Kidney (tissue), 13 donors: ENCODE measurements at regions not wholly inside any gene's neighbourhood (a gene's known extent, or its start where the extent isn't known, plus 50 kb on each side); places are given as distances from the start of the nearest gene placed in this dataset.

ENCODE experiments used
- DNase-seq, 5 donors: peaks; one replicate each; pipeline ENCODE4 v3.0.0-alpha.2; 2013 to 2020
- FAIRE-seq: peaks from 2 replicates; lab custom pipeline; 2012; peaks lifted over from hg19 to GRCh38; lab: Jason Lieb, UNC
- H3K27ac ChIP-seq, 2 donors: one replicate each; pipeline ENCODE4 v1.7.0; 2013; ENCODE audit warnings: low read depth in 2 of 2, low read length in 2 of 2, inconsistent platforms in 1 of 2
- H3K27me3 ChIP-seq: one replicate; pipeline ENCODE4 v1.7.1; 2013; ENCODE audit warnings: low read length, inconsistent platforms; ENCODE audit not compliant: control insufficient read depth, insufficient read depth
- H3K36me3 ChIP-seq, 3 donors: one replicate each; pipeline versions ENCODE4 v1.7.0 to v1.7.1; 2013; ENCODE audit warnings: low read length in 3 of 3, control low read depth in 1 of 3, inconsistent platforms in 1 of 3; ENCODE audit not compliant: insufficient read depth in 3 of 3, control insufficient read depth in 2 of 3
- H3K4me1 ChIP-seq, 3 donors: one replicate each; pipeline versions ENCODE4 v1.7.0 to v1.7.1; 2013; ENCODE audit warnings: low read length in 3 of 3, inconsistent platforms in 1 of 3, low read depth in 1 of 3; ENCODE audit not compliant: control insufficient read depth in 2 of 3, insufficient read depth in 2 of 3
- H3K4me3 ChIP-seq, 3 donors: one replicate each; pipeline versions ENCODE4 v1.7.0 to v1.8.1; 2013; ENCODE audit warnings: low read length in 3 of 3, control low read depth in 1 of 3, inconsistent platforms in 1 of 3
- H3K9ac ChIP-seq, 3 donors: one replicate each; pipeline versions ENCODE4 v1.7.0 to v1.7.1; 2013; ENCODE audit warnings: low read length in 3 of 3, control low read depth in 1 of 3, inconsistent platforms in 1 of 3
- H3K9me3 ChIP-seq, 3 donors: one replicate each; pipeline versions ENCODE4 v1.7.0 to v1.7.1; 2013; ENCODE audit warnings: low read length in 3 of 3, control low read depth in 1 of 3, inconsistent platforms in 1 of 3; ENCODE audit not compliant: control insufficient read depth in 2 of 3, insufficient read depth in 1 of 3
- CTCF ChIP-seq: IDR thresholded peaks from 3 replicates; pipeline ENCODE4 v1.5.1; 2012; ENCODE audit warnings: mild to moderate bottlenecking, moderate library complexity, borderline replicate concordance; ENCODE audit not compliant: insufficient read depth; ENCODE audit errors: extremely low read depth
- intact Hi-C: fragments of 100-400 bp; cut with DNase I; formaldehyde crosslinking; loops from one replicate; pipeline ENCODE4 v1.11.1; 2022
- donor health status: control.
- donor health status: control.
- donor health status: control.
- donor health status: control.
- donor health status: control.
- donor health status: DM: yes; HTN: yes; CAD: no.
- donor health status: Normal renal cell carcinoma (clear cell type).

- no peak for TF ChIP-seq CTCF
- DNase-seq (no peak), FAIRE-seq (no peak)
- no peaks in the 10 kb centered on the region for H3K36me3 ChIP-seq
- peaks cover 0 to 8% (median 0%) of the 10 kb centered on the region in 3 donors for H3K9me3 ChIP-seq
- H3K4me3 ChIP-seq, result no peak overlapping the region
- intact Hi-C loops, result no loop called here
- no peaks in the 10 kb centered on the region for H3K4me1 ChIP-seq
- no peaks in the 10 kb centered on the region for H3K27me3 ChIP-seq
- H3K9ac ChIP-seq, result no peak overlapping the region
- peak overlapping the region in 1 of 2 donors; percentile 13 for H3K27ac ChIP-seq
Observed at GRCh38 chr18:46360866-46361265, 256.7 kb downstream of the HAUS1 start.

GRCh38 chr18:46362533-46362932 is 258.3 kb downstream of the HAUS1 start:
- H3K9ac ChIP-seq, result no peak overlapping the region
- H3K27me3 ChIP-seq, result no peaks in the 10 kb centered on the region
- DNase-seq (no peak), FAIRE-seq (no peak)
- intact Hi-C loops, result no loop called here
- no peaks in the 10 kb centered on the region for H3K36me3 ChIP-seq
- no peak overlapping the region for H3K27ac ChIP-seq
- TF ChIP-seq CTCF, result no peak
- H3K4me3 ChIP-seq, result no peak overlapping the region
- H3K9me3 ChIP-seq, result peaks cover 0 to 8% (median 0%) of the 10 kb centered on the region in 3 donors
- no peaks in the 10 kb centered on the region for H3K4me1 ChIP-seq

- Histone ChIP-seq H3K4me3 (no peak overlapping the region), H3K4me1 (no peaks in the 10 kb centered on the region), H3K27ac (no peak overlapping the region), H3K36me3 (no peaks in the 10 kb centered on the region), H3K9ac (no peak overlapping the region), H3K27me3 (no peaks in the 10 kb centered on the region), H3K9me3 (peaks cover 0 to 8% (median 0%) of the 10 kb centered on the region in 3 donors)
- intact Hi-C loops, result no loop called here
- no peak for TF ChIP-seq CTCF
- DNase-seq (no peak), FAIRE-seq (no peak)
Observed at GRCh38 chr18:46364048-46364447, 259.9 kb downstream of the HAUS1 start.

- no peaks in the 10 kb centered on the region for H3K27me3 ChIP-seq
- no peak for FAIRE-seq
- no peak overlapping the region for H3K4me3 ChIP-seq
- no peak overlapping the region for H3K9ac ChIP-seq
- TF ChIP-seq CTCF, result no peak
- H3K9me3 ChIP-seq, result no peaks in the 10 kb centered on the region
- intact Hi-C loops, result no loop called here
- H3K27ac ChIP-seq, result no peak overlapping the region
- H3K4me1 ChIP-seq, result no peaks in the 10 kb centered on the region
- no peaks in the 10 kb centered on the region for H3K36me3 ChIP-seq
- DNase-seq, result peak in 2 of 5 donors; percentile 33 to 66
Observed at GRCh38 chr18:46366201-46366600, 262.0 kb downstream of the HAUS1 start.
